Uterus (tissue), 2 donors: ENCODE measurements at regions not wholly inside any gene's neighbourhood (a gene's known extent, or its start where the extent isn't known, plus 50 kb on each side); places are given as distances from the start of the nearest gene placed in this dataset.

Source experiments
- CTCF ChIP-seq, 4 experiments: fragments of 200-600 bp in 2 of 4; fragments of 450-650 bp in 2 of 4; sonication (generic) in 2 of 4; IDR thresholded peaks; one replicate each; pipeline ENCODE4 v1.5.1; 2016 to 2019; ENCODE audit warnings: antibody characterized with exemption in 4 of 4, mild to moderate bottlenecking in 2 of 4, moderate library complexity in 1 of 4
- POLR2A ChIP-seq, 2 donors: fragments of 450-650 bp; IDR thresholded peaks; one replicate each; pipeline ENCODE4 v1.6.1; 2016; ENCODE audit warnings: antibody characterized with exemption in 2 of 2, mild to moderate bottlenecking in 1 of 2, moderate library complexity in 1 of 2

GRCh38 chr1:57605933-57606332 is 182.1 kb upstream of the DAB1 start:
- TF ChIP-seq CTCF (IDR thresholded peaks at IDR 0.05) (no peak), POLR2A (IDR thresholded peaks at IDR 0.05) (no peak)
